ENCODE measurements at regions not wholly inside any gene's neighbourhood (a gene's known extent, or its start where the extent isn't known, plus 50 kb on each side); places are given as distances from the start of the nearest gene placed in this dataset.

- H3K36me3 ChIP-seq (ENCODE audit: control insufficient read depth, low read length) = no peaks in the 10 kb centered on the region
- H3K4me2 ChIP-seq (ENCODE audit: low read length) = no peak overlapping the region
- H3K79me2 ChIP-seq (ENCODE audit: control insufficient read depth, low read length) = no peaks in the 10 kb centered on the region
- no peak overlapping the region for H3K4me3 ChIP-seq (ENCODE audit: low read length)
- TF ChIP-seq EZH2phosphoT487 (IDR thresholded peaks at IDR 0.05; ENCODE audit: borderline replicate concordance, low read length) (no peak), CTCF (IDR thresholded peaks at IDR 0.05; ENCODE audit: low read depth, low read length, poor library complexity, severe bottlenecking) (no peak)
- no peaks in the 10 kb centered on the region for H3F3A ChIP-seq (ENCODE audit: control insufficient read depth, insufficient read depth)
- no peak overlapping the region for H3K27ac ChIP-seq (ENCODE audit: low read depth, low read length)
- no peaks in the 10 kb centered on the region for H4K20me1 ChIP-seq (ENCODE audit: control insufficient read depth, insufficient read depth, low read depth, low read length)
- H3K4me1 ChIP-seq (ENCODE audit: control insufficient read depth, low read length) = no peaks in the 10 kb centered on the region
- H3K9me2 ChIP-seq (replicated peaks; ENCODE audit: control insufficient read depth, low read length) = no peaks in the 10 kb centered on the region
- H3K27me3 ChIP-seq (ENCODE audit: control insufficient read depth, low read length) = no peaks in the 10 kb centered on the region
- no peaks in the 10 kb centered on the region for H3K9me3 ChIP-seq (ENCODE audit: control insufficient read depth, insufficient read depth, low read length)
Measured at GRCh38 chr6:14819001-14819400, 426.9 kb upstream of the JARID2 start.

- H3K79me2 ChIP-seq (ENCODE audit: control insufficient read depth, low read length) = no peaks in the 10 kb centered on the region
- H3K4me3 ChIP-seq (ENCODE audit: low read length) = no peak overlapping the region
- H3K4me1 ChIP-seq (ENCODE audit: control insufficient read depth, low read length) = no peaks in the 10 kb centered on the region
- no peaks in the 10 kb centered on the region for H3F3A ChIP-seq (ENCODE audit: control insufficient read depth, insufficient read depth)
- TF ChIP-seq EZH2phosphoT487 (IDR thresholded peaks at IDR 0.05; ENCODE audit: borderline replicate concordance, low read length) = no peak
- TF ChIP-seq CTCF (IDR thresholded peaks at IDR 0.05; ENCODE audit: low read depth, low read length, poor library complexity, severe bottlenecking) = no peak
- no peaks in the 10 kb centered on the region for H3K9me3 ChIP-seq (ENCODE audit: control insufficient read depth, insufficient read depth, low read length)
- no peaks in the 10 kb centered on the region for H3K9me2 ChIP-seq (replicated peaks; ENCODE audit: control insufficient read depth, low read length)
- no peaks in the 10 kb centered on the region for H3K36me3 ChIP-seq (ENCODE audit: control insufficient read depth, low read length)
- no peak overlapping the region for H3K27ac ChIP-seq (ENCODE audit: low read depth, low read length)
- no peak overlapping the region for H3K4me2 ChIP-seq (ENCODE audit: low read length)
- no peaks in the 10 kb centered on the region for H3K27me3 ChIP-seq (ENCODE audit: control insufficient read depth, low read length)
- H4K20me1 ChIP-seq (ENCODE audit: control insufficient read depth, insufficient read depth, low read depth, low read length) = no peaks in the 10 kb centered on the region
Measured at GRCh38 chr6:14819840-14820420, 425.9 kb upstream of the JARID2 start.

- no peaks in the 10 kb centered on the region for H3K4me1 ChIP-seq (ENCODE audit: control insufficient read depth, low read length)
- H3K27me3 ChIP-seq (ENCODE audit: control insufficient read depth, low read length) = peaks cover 2% of the 10 kb centered on the region; the same call in 1 of the 2 replicates
- H3K79me2 ChIP-seq (ENCODE audit: control insufficient read depth, low read length) = no peaks in the 10 kb centered on the region
- H3K27ac ChIP-seq (ENCODE audit: low read depth, low read length) = no peak overlapping the region
- H3K4me3 ChIP-seq (ENCODE audit: low read length) = no peak overlapping the region
- H3F3A ChIP-seq (ENCODE audit: control insufficient read depth, insufficient read depth) = no peaks in the 10 kb centered on the region
- H4K20me1 ChIP-seq (ENCODE audit: control insufficient read depth, insufficient read depth, low read depth, low read length) = no peaks in the 10 kb centered on the region
- TF ChIP-seq CTCF (IDR thresholded peaks at IDR 0.05; ENCODE audit: low read depth, low read length, poor library complexity, severe bottlenecking) (no peak), EZH2phosphoT487 (IDR thresholded peaks at IDR 0.05; ENCODE audit: borderline replicate concordance, low read length) (no peak)
- H3K36me3 ChIP-seq (ENCODE audit: control insufficient read depth, low read length) = no peaks in the 10 kb centered on the region
- H3K9me2 ChIP-seq (replicated peaks; ENCODE audit: control insufficient read depth, low read length) = no peaks in the 10 kb centered on the region
- H3K4me2 ChIP-seq (ENCODE audit: low read length) = no peak overlapping the region
- H3K9me3 ChIP-seq (ENCODE audit: control insufficient read depth, insufficient read depth, low read length) = no peaks in the 10 kb centered on the region
Measured at GRCh38 chr6:14822012-14822553, 423.8 kb upstream of the JARID2 start.
